SU-DHL-6 (cell line): ENCODE measurements at regions not wholly inside any gene's neighbourhood (a gene's known extent, or its start where the extent isn't known, plus 50 kb on each side); places are given as distances from the start of the nearest gene placed in this dataset.

ENCODE experiments used
- H2AFZ ChIP-seq: fragments of 200-600 bp; sonication (generic); 2 replicates; pipeline ENCODE4 v1.6.1; 2014; ENCODE audit warnings: low read depth, mild to moderate bottlenecking, moderate library complexity, mixed read lengths, antibody characterized with exemption, low read length; ENCODE audit not compliant: severe bottlenecking
- H3F3A ChIP-seq: fragments of 200-600 bp; shearing (Covaris generic); 2 replicates; pipeline ENCODE4 v1.6.0; 2016; ENCODE audit warnings: antibody characterized with exemption, mild to moderate bottlenecking; ENCODE audit not compliant: insufficient read depth
- H3K27ac ChIP-seq: fragments of 200-600 bp; sonication (generic); 2 replicates; pipeline ENCODE4 v1.5.1; 2016; ENCODE audit warnings: low read depth, mild to moderate bottlenecking, low read length, moderate library complexity, mixed read lengths
- H3K27me3 ChIP-seq: fragments of 200-600 bp; sonication (generic), shearing (Covaris generic); 2 replicates; pipeline ENCODE4 v1.6.0; 2014; ENCODE audit warnings: mild to moderate bottlenecking, low read length
- H3K36me3 ChIP-seq: fragments of 200-600 bp; sonication (generic); 2 replicates; pipeline ENCODE4 v1.6.1; 2014; ENCODE audit warnings: mild to moderate bottlenecking, low read length, mixed read lengths
- H3K4me2 ChIP-seq: fragments of 300-600, 200-600 bp; shearing (Covaris generic), sonication (generic); 2 replicates; pipeline ENCODE4 v1.6.0; 2014; ENCODE audit warnings: low read length, low read depth, mild to moderate bottlenecking; ENCODE audit not compliant: poor library complexity, severe bottlenecking
- H3K4me3 ChIP-seq: fragments of 200-600 bp; sonication (generic); 2 replicates; pipeline ENCODE4 v1.5.1; 2014; ENCODE audit warnings: antibody characterized with exemption, low read length, mild to moderate bottlenecking, mixed read lengths; ENCODE audit not compliant: insufficient read depth, poor library complexity, severe bottlenecking
- H3K79me2 ChIP-seq: fragments of 200-600 bp; sonication (generic); 2 replicates; pipeline ENCODE4 v1.6.1; 2014; ENCODE audit warnings: mild to moderate bottlenecking, low read length, moderate library complexity; ENCODE audit not compliant: insufficient read depth
- H3K9ac ChIP-seq: fragments of 200-600 bp; sonication (generic); 2 replicates; pipeline ENCODE4 v1.7.0; 2014; ENCODE audit warnings: mild to moderate bottlenecking, low read length
- H3K9me2 ChIP-seq: fragments of 200-600 bp; sonication (generic); replicated peaks from 2 replicates; pipeline ENCODE4 v1.6.1; 2014; ENCODE audit warnings: low read length; ENCODE audit not compliant: insufficient read depth
- H3K9me3 ChIP-seq: fragments of 200-600 bp; sonication (generic); 2 replicates; pipeline ENCODE4 v1.6.1; 2014; ENCODE audit warnings: low read length, mixed read lengths; ENCODE audit not compliant: insufficient read depth
- H4K20me1 ChIP-seq: fragments of 200-600 bp; sonication (generic); 2 replicates; pipeline ENCODE4 v1.6.1; 2014; ENCODE audit warnings: low read depth, mild to moderate bottlenecking, antibody characterized with exemption, low read length, moderate library complexity, mixed read lengths
- EZH2phosphoT487 ChIP-seq: fragments of 200-600 bp; sonication (generic), shearing (Covaris generic); conservative IDR thresholded peaks from 2 replicates; pipeline ENCODE4 v1.6.1; 2018; ENCODE audit warnings: mild to moderate bottlenecking, antibody characterized with exemption, low read length, moderate library complexity, mixed read lengths
- TF ChIP-seq, protein P1 (sequence below): fragments of 200-600 bp; sonication (generic); IDR thresholded peaks from one replicate; pipeline ENCODE4 v1.5.1; 2017; ENCODE audit warnings: antibody characterized with exemption, mild to moderate bottlenecking, low read length, moderate library complexity; ENCODE audit not compliant: insufficient read depth, poor library complexity, severe bottlenecking

DNA sequence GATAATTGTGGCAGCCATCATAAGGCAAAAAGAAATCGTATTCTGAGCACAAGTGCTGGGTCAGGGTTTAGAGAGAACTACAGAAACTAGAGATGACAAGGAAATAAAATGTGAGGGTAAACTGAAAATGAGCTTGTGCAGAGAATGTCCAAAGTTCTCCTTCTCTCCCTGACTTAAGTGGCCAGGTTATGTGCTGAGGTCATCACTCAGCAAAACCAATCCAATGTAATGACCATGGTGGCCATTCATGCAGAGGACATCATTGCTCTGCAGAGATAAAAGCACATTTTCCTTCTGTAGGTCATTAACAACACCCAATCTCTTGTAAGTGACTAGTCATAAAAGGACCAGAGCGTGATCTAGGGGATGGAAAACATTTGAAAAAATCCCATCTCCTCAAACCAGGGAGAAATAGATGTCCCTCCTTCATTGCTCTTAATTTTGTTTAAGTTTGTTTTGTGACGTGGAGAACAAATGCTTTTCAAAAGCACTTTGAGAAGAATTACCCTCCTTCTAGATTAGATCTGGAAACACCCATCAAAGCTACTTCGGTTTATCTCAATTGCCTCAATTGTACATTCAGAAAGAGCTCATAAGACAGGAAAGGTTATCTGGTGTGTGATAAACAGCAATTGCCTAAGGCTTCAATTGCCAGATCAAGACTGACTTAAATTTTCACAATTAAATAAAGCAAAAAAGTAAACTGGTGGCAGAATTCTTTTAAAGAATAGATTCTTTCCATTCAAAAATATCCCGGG is 173.4 kb downstream of the SERPINI1 start:
- H3K79me2 ChIP-seq: no peaks in the 10 kb centered on the region
- TF ChIP-seq EZH2phosphoT487: no peak
- TF ChIP-seq, protein P1, sequence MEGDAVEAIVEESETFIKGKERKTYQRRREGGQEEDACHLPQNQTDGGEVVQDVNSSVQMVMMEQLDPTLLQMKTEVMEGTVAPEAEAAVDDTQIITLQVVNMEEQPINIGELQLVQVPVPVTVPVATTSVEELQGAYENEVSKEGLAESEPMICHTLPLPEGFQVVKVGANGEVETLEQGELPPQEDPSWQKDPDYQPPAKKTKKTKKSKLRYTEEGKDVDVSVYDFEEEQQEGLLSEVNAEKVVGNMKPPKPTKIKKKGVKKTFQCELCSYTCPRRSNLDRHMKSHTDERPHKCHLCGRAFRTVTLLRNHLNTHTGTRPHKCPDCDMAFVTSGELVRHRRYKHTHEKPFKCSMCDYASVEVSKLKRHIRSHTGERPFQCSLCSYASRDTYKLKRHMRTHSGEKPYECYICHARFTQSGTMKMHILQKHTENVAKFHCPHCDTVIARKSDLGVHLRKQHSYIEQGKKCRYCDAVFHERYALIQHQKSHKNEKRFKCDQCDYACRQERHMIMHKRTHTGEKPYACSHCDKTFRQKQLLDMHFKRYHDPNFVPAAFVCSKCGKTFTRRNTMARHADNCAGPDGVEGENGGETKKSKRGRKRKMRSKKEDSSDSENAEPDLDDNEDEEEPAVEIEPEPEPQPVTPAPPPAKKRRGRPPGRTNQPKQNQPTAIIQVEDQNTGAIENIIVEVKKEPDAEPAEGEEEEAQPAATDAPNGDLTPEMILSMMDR: no peak
- no peaks in the 10 kb centered on the region for H4K20me1 ChIP-seq
- no peaks in the 10 kb centered on the region for H3K27me3 ChIP-seq
- no peak overlapping the region for H3K4me3 ChIP-seq
- no peak overlapping the region for H3K4me2 ChIP-seq
- H3K9ac ChIP-seq: no peak overlapping the region
- H3K9me3 ChIP-seq: no peaks in the 10 kb centered on the region
- no peaks in the 10 kb centered on the region for H3K9me2 ChIP-seq
- no peaks in the 10 kb centered on the region for H3K36me3 ChIP-seq
- no peaks in the 10 kb centered on the region for H3F3A ChIP-seq
- no peak overlapping the region for H3K27ac ChIP-seq
- H2AFZ ChIP-seq: no peak overlapping the region

DNA sequence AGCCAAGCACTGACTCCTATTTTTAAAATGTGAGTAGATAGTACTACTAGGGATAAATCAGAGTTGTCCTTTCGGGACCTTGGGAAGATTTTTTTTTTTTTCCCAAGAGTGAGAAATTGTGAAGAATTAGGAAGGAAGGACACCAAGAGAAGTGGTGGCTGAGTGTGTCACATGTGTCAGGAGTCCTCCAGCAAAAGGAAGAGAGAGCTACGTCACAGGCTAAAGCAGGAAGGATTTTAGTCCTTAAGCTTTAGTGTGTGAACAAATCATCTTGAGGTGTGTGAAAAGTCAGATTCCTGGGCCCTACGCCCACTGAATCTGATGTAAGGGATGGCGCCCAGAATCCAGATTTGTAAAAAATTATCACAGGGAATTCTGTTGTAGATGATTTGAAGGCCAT is 172.7 kb downstream of the SERPINI1 start:
- Histone ChIP-seq H3K27ac (no peak overlapping the region), H3K79me2 (no peaks in the 10 kb centered on the region), H3K27me3 (no peaks in the 10 kb centered on the region), H3K36me3 (no peaks in the 10 kb centered on the region), H3F3A (no peaks in the 10 kb centered on the region), H3K9me2 (no peaks in the 10 kb centered on the region), H3K9ac (no peak overlapping the region), H3K9me3 (no peaks in the 10 kb centered on the region), H3K4me2 (no peak overlapping the region), H4K20me1 (no peaks in the 10 kb centered on the region), H3K4me3 (no peak overlapping the region), H2AFZ (no peak overlapping the region)
- TF ChIP-seq, protein P1: no peak
- no peak for TF ChIP-seq EZH2phosphoT487

DNA sequence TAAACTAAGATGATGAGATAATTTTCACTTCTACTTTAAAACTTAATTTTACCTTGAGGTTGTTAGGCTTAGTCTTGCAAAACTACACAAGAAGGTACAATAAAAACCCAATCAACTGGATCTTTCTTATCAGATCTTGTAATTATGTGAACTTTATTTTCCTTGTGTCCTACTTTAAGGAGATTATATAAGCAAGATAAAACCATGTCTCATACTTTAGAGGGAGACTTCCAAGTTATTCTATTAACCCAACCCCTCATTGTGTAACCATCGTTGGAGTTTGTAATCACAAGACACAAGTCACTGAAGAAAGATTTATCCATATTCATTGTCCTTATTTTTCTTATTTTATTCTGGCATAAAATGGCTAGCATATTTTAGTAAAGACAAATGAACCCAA is 165.6 kb downstream of the SERPINI1 start:
- no peak overlapping the region for H3K27ac ChIP-seq
- H3K79me2 ChIP-seq: no peaks in the 10 kb centered on the region
- H3K36me3 ChIP-seq: no peaks in the 10 kb centered on the region
- H3K9me2 ChIP-seq: no peaks in the 10 kb centered on the region
- H3K9ac ChIP-seq: no peak overlapping the region
- H2AFZ ChIP-seq: no peak overlapping the region
- H3K9me3 ChIP-seq: no peaks in the 10 kb centered on the region
- no peaks in the 10 kb centered on the region for H3F3A ChIP-seq
- H3K27me3 ChIP-seq: no peaks in the 10 kb centered on the region
- TF ChIP-seq, protein P1: no peak
- TF ChIP-seq EZH2phosphoT487: no peak
- H3K4me2 ChIP-seq: no peak overlapping the region
- no peak overlapping the region for H3K4me3 ChIP-seq
- no peaks in the 10 kb centered on the region for H4K20me1 ChIP-seq
